ENCODE measurements at regions not wholly inside any gene's neighbourhood (a gene's known extent, or its start where the extent isn't known, plus 50 kb on each side); places are given as distances from the start of the nearest gene placed in this dataset.

GRCh38 chr7:35465791-35466336, 212.0 kb upstream of the TBX20 start:
- TF ChIP-seq POLR2A (IDR thresholded peaks at IDR 0.05) (no peak), CTCF (IDR thresholded peaks at IDR 0.05) (no peak)
